Loucy (cell line): ENCODE measurements at regions not wholly inside any gene's neighbourhood (a gene's known extent, or its start where the extent isn't known, plus 50 kb on each side); places are given as distances from the start of the nearest gene placed in this dataset.

Experiments used
- H2AFZ ChIP-seq: fragments of 200-600 bp; sonication (generic); 2 replicates; pipeline ENCODE4 v1.6.0; 2016; ENCODE audit warnings: antibody characterized with exemption, mild to moderate bottlenecking, low read length, moderate library complexity
- H3F3A ChIP-seq: fragments of 200-600 bp; 2 replicates; pipeline ENCODE4 v1.6.0; 2016; ENCODE audit warnings: antibody characterized with exemption, low read depth, mild to moderate bottlenecking
- H3K27me3 ChIP-seq: fragments of 200-600 bp; sonication (generic); 2 replicates; pipeline ENCODE4 v1.6.1; 2014; ENCODE audit warnings: low read length, mild to moderate bottlenecking; ENCODE audit not compliant: insufficient read depth, poor library complexity, severe bottlenecking
- H3K36me3 ChIP-seq: fragments of 200-600 bp; sonication (generic); 2 replicates; pipeline ENCODE4 v1.6.1; 2016; ENCODE audit warnings: low read length; ENCODE audit not compliant: insufficient read depth
- H3K4me1 ChIP-seq: fragments of 200-600 bp; sonication (generic); 2 replicates; pipeline ENCODE4 v1.5.1; 2014; ENCODE audit warnings: low read length, mild to moderate bottlenecking; ENCODE audit not compliant: insufficient read depth, poor library complexity, severe bottlenecking
- H3K4me2 ChIP-seq: fragments of 200-600 bp; sonication (generic); 2 replicates; pipeline ENCODE4 v1.6.0; 2014; ENCODE audit warnings: antibody characterized with exemption, low read length, low read depth, mild to moderate bottlenecking; ENCODE audit not compliant: poor library complexity, severe bottlenecking
- H3K4me3 ChIP-seq: fragments of 200-600 bp; sonication (generic); 2 replicates; pipeline ENCODE4 v1.5.1; 2014; ENCODE audit warnings: low read length, mild to moderate bottlenecking, mixed read lengths; ENCODE audit not compliant: poor library complexity, severe bottlenecking
- H3K79me2 ChIP-seq: fragments of 200-600 bp; sonication (generic); 2 replicates; pipeline ENCODE4 v1.6.1; 2014; ENCODE audit warnings: low read length; ENCODE audit not compliant: insufficient read depth
- H3K9ac ChIP-seq: fragments of 200-600 bp; sonication (generic); 2 replicates; pipeline ENCODE4 v1.6.0; 2014; ENCODE audit warnings: mild to moderate bottlenecking, low read depth, low read length, moderate library complexity; ENCODE audit not compliant: poor library complexity, severe bottlenecking
- H3K9me2 ChIP-seq: fragments of 200-600 bp; sonication (generic); replicated peaks from 2 replicates; pipeline ENCODE4 v1.6.1; 2016; ENCODE audit warnings: low read depth, low read length, mixed read lengths
- H3K9me3 ChIP-seq: fragments of 200-600 bp; sonication (generic); 2 replicates; pipeline ENCODE4 v1.6.1; 2014; ENCODE audit warnings: mild to moderate bottlenecking, antibody characterized with exemption, low read length, low read depth; ENCODE audit not compliant: insufficient read depth
- H4K20me1 ChIP-seq: fragments of 200-600 bp; sonication (generic); 2 replicates; pipeline ENCODE4 v1.6.0; 2014; ENCODE audit warnings: antibody characterized with exemption, low read length, mild to moderate bottlenecking; ENCODE audit not compliant: insufficient read depth, poor library complexity, severe bottlenecking
- EZH2phosphoT487 ChIP-seq: fragments of 200-600 bp; IDR thresholded peaks from 2 replicates; pipeline ENCODE4 v1.6.1; 2018; ENCODE audit warnings: antibody characterized with exemption, mild to moderate bottlenecking, moderate library complexity, borderline replicate concordance
- TF ChIP-seq, protein P1 (sequence below): fragments of 200-600 bp; sonication (generic); conservative IDR thresholded peaks from 2 replicates; pipeline ENCODE4 v1.5.1; 2014; ENCODE audit warnings: mild to moderate bottlenecking, antibody characterized with exemption, low read length

DNA sequence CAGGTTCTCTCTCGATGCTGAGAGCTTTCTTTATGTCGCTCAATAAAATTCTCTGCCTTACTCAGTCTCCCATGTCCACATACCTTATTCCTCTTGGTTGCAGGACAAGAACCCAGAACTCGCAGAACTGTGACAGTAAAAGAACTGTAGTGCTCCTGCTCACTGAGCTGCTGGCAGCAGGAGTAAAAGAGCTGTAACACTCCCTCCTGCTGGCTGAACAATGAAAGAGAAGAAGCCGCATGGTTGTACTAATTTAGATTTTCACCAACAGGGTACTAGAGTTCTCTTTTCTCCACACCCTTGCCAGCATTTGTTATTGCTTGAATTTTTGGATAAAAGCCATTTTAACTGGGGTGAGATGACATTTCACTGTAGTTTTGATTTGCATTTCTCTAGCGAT is 433.2 kb downstream of the GUCY1A2 start:
- no peak overlapping the region for H2AFZ ChIP-seq
- TF ChIP-seq EZH2phosphoT487 = no peak
- TF ChIP-seq, protein P1, sequence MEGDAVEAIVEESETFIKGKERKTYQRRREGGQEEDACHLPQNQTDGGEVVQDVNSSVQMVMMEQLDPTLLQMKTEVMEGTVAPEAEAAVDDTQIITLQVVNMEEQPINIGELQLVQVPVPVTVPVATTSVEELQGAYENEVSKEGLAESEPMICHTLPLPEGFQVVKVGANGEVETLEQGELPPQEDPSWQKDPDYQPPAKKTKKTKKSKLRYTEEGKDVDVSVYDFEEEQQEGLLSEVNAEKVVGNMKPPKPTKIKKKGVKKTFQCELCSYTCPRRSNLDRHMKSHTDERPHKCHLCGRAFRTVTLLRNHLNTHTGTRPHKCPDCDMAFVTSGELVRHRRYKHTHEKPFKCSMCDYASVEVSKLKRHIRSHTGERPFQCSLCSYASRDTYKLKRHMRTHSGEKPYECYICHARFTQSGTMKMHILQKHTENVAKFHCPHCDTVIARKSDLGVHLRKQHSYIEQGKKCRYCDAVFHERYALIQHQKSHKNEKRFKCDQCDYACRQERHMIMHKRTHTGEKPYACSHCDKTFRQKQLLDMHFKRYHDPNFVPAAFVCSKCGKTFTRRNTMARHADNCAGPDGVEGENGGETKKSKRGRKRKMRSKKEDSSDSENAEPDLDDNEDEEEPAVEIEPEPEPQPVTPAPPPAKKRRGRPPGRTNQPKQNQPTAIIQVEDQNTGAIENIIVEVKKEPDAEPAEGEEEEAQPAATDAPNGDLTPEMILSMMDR = peak; percentile 40
- no peaks in the 10 kb centered on the region for H4K20me1 ChIP-seq
- H3K9me2 ChIP-seq = no peaks in the 10 kb centered on the region
- no peaks in the 10 kb centered on the region for H3K4me1 ChIP-seq
- no peak overlapping the region for H3K4me3 ChIP-seq
- no peaks in the 10 kb centered on the region for H3K9me3 ChIP-seq
- H3K9ac ChIP-seq = no peak overlapping the region
- H3K27me3 ChIP-seq = no peaks in the 10 kb centered on the region
- H3F3A ChIP-seq = no peaks in the 10 kb centered on the region
- no peaks in the 10 kb centered on the region for H3K36me3 ChIP-seq
- no peaks in the 10 kb centered on the region for H3K79me2 ChIP-seq
- H3K4me2 ChIP-seq = no peak overlapping the region

DNA sequence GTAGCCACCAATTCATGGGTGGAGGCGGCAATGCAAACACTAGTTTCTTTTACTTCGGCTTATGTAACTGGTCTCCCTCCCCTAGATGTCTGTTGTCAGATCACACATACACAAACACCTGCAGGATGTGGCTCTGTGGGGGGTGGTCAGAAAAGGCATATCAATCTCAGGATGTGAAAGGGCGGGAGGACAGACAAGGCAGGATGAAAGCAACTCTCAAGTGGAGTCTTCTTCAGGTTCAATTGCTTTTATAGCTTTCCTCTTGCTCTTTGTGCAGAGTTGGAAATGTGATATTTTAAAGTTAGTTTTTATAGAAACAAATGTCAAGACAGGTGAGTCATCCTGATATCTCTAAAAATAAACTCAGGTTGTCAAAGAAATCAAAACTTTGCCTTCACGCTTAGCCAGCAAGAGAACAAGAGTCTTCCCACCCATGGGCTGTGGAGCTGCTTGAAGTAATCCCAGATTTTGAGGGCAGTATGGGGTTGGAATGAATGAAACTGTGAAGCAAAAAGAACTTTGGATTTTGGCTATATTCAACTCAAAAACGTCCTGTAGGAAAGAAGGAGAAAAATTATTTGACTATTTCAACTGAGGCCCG is 423.4 kb downstream of the GUCY1A2 start:
- Histone ChIP-seq H3K27me3 (no peaks in the 10 kb centered on the region), H3F3A (no peaks in the 10 kb centered on the region), H4K20me1 (no peaks in the 10 kb centered on the region), H3K4me3 (no peak overlapping the region), H3K4me1 (no peaks in the 10 kb centered on the region), H3K9me3 (no peaks in the 10 kb centered on the region), H3K9me2 (no peaks in the 10 kb centered on the region), H3K36me3 (no peaks in the 10 kb centered on the region), H3K79me2 (no peaks in the 10 kb centered on the region), H3K9ac (no peak overlapping the region), H2AFZ (no peak overlapping the region), H3K4me2 (no peak overlapping the region)
- TF ChIP-seq, protein P1 = no peak
- no peak for TF ChIP-seq EZH2phosphoT487

DNA sequence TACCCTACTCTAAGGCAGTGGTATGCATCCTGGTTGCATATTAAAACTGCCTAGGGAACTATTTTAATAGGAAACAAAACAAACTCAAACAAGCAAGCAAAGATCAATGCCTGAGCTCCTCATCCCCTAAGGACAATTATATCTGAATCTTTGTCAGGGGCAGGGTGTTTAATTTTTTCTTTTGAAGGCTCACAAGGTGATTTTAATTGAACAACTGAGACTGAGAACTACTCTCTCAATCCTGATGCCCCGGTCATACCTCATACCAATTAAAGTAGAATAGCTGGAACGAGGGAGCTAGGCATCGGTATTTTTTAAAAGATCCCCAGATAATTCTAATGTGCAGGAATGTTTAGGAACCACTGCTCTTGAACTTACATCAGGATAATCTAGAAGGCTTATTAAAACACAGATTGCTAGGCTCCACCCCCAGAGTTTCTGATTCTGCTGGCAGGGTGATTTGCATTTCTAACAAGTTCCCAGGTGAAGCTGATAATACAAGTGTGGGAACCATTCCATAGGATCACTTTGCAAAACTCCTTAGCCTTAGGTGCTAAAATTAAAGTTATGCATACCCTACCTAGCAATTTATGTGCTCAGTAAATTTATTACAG is 416.5 kb downstream of the GUCY1A2 start:
- no peak for TF ChIP-seq EZH2phosphoT487
- TF ChIP-seq, protein P1 = no peak
- Histone ChIP-seq H3K4me2 (no peak overlapping the region), H3K4me1 (no peaks in the 10 kb centered on the region), H3K9me3 (no peaks in the 10 kb centered on the region), H4K20me1 (no peaks in the 10 kb centered on the region), H2AFZ (no peak overlapping the region), H3K9ac (no peak overlapping the region), H3K4me3 (no peak overlapping the region), H3F3A (no peaks in the 10 kb centered on the region), H3K36me3 (no peaks in the 10 kb centered on the region), H3K27me3 (no peaks in the 10 kb centered on the region), H3K79me2 (no peaks in the 10 kb centered on the region), H3K9me2 (no peaks in the 10 kb centered on the region)
